ENCODE measurements at regions not wholly inside any gene's neighbourhood (a gene's known extent, or its start where the extent isn't known, plus 50 kb on each side); places are given as distances from the start of the nearest gene placed in this dataset.

DNA sequence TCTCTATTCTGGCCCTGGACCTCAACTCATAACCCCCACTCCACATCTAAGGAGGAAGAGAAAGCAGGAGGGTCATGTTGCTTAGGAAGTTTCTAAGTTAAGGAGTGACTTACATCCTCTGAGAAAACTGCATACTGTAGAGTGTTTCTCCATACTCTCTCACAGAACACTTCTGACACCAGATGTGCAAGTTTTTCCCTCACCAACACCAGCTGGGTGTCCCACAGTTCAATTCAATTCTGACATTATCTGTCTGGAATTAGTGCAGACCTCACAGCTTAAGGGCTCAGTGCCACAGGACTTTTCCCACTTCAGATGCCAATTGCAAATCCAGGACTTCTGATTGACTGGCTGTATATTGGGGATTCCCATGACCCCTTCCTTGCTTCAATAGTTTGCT is 89.0 kb upstream of the SFRP2 start:
- TF ChIP-seq CTCF (IDR thresholded peaks at IDR 0.05) = no peak
- no peak for TF ChIP-seq POLR2A (IDR thresholded peaks at IDR 0.05; ENCODE audit: low read depth)
- TF ChIP-seq EP300 (IDR thresholded peaks at IDR 0.05) = no peak
- no peak for TF ChIP-seq POLR2AphosphoS5 (IDR thresholded peaks at IDR 0.05)
